Adrenal gland (tissue), 5 donors: ENCODE measurements at regions not wholly inside any gene's neighbourhood (a gene's known extent, or its start where the extent isn't known, plus 50 kb on each side); places are given as distances from the start of the nearest gene placed in this dataset.

Experiments used
- CTCF ChIP-seq, 6 experiments: fragments of 450-650 bp in 4 of 6; fragments of 200-600 bp in 2 of 6; sonication (generic) in 1 of 6; IDR thresholded peaks; 1 replicate in 5 of 6; 2 replicates in 1 of 6; pipeline versions ENCODE4 v1.5.1 to v1.8.0; 2016 to 2021; ENCODE audit warnings: antibody characterized with exemption in 6 of 6, mild to moderate bottlenecking in 2 of 6, moderate library complexity in 1 of 6
- POLR2A ChIP-seq, 2 donors: fragments of 450-650 bp; IDR thresholded peaks; one replicate each; pipeline ENCODE4 v1.6.1; 2017; ENCODE audit warnings: antibody characterized with exemption in 2 of 2, mild to moderate bottlenecking in 2 of 2, moderate library complexity in 1 of 2
- donor health status: DM: no; HTN: no; CAD: no.

DNA sequence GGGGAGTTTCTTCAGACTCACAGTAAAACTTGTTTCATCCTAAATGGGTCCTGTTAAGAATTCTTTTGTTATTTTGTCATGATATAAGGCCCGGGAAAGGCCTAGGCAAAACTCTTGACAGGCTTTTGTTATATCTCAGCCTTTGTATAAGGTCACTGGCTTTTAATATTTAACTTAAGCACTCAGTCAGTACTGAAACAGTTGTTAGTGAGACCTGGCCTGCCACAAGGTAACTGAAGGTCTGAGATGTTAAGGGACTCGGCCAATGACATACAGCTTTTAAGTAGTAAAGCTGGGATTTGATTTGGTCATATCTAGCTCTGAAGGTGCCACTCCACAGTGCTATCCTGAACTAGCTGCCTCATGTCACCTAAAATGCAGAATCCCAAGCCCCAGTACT lies 57.2 kb upstream of the STEAP4 start:
- TF ChIP-seq POLR2A (IDR thresholded peaks at IDR 0.05) (no peak), CTCF (IDR thresholded peaks at IDR 0.05) (no peak)
